SK-N-MC (cell line): ENCODE measurements at regions not wholly inside any gene's neighbourhood (a gene's known extent, or its start where the extent isn't known, plus 50 kb on each side); places are given as distances from the start of the nearest gene placed in this dataset.

ENCODE experiments used
- EZH2 ChIP-seq: fragments of 200-600 bp; sonication (generic); IDR thresholded peaks from one replicate; pipeline ENCODE4 v1.6.1; 2017; ENCODE audit warnings: antibody characterized with exemption
- FOXP2 ChIP-seq: optimal IDR thresholded peaks from 2 replicates; pipeline ENCODE3; 2011; ENCODE audit warnings: mild to moderate bottlenecking, moderate library complexity; ENCODE audit not compliant: insufficient read depth; ENCODE audit errors: extremely low read length, control extremely low read depth
- POLR2AphosphoS5 ChIP-seq: IDR thresholded peaks from 2 replicates; pipeline ENCODE4 v1.6.1; 2012; ENCODE audit warnings: mild to moderate bottlenecking, low read depth, low read length, borderline replicate concordance

DNA sequence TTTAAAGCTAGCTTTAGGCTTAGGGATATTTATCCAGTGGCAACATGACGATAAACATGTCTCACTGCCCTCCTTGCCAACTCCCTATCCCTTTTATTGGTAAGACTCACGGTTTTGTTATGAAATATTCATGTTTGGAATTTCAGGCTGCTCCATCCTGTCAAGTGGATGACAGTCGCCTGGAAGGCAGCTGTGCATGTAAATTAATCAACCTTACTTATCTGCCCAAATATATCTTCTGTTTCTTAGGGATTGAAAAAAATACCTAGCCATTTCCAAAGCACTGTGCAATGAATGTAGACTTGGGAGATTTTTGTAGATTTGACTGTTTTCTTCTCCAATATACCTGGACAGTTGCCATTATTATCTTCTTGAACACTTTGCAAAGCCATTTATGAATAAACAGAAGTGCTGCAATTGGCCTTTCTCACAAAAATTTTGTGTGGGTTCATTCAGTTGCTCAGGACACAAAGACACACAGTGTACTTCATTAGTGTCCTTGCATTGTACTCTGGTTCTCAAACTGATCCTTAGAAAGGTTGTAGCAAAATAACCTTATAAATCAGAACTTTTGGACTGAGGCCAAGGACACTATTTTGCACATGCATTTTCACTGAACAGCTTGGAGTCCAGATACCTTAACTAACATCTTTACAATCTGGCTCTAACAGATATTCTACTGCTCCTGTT is 889.4 kb upstream of the SEMA6A start:
- TF ChIP-seq POLR2AphosphoS5: no peak
- no peak for TF ChIP-seq EZH2
- no peak for TF ChIP-seq FOXP2
